ENCODE measurements at regions not wholly inside any gene's neighbourhood (a gene's known extent, or its start where the extent isn't known, plus 50 kb on each side); places are given as distances from the start of the nearest gene placed in this dataset.
"Not testable (repeated sequence)": the region's sequence is repeated elsewhere in the genome, so short reads cannot be mapped to it uniquely, and the experiment has no call there.

DNA sequence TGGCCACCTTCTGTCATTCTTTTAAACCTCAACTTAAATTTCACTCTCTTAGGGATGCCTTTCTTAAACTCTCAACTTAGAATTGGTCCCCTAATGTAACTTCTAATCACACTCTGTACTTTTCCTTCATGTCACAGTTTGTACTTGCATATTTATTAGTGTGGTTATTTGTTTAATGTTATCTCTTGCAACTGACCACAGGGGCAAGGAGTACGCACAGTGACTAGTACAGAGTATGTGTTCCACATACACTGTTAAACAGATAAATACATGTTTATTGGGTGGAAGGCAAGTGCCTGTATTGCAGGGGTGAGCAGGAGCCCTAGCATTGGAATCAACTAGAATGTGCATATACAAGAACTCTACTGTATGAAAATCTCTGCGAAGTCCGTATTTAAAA is 554.0 kb downstream of the INSC start:
- no peak overlapping the region for H3K9ac ChIP-seq
- H3K4me2 ChIP-seq: no peak overlapping the region
- H3K9me3 ChIP-seq (replicated peaks in 1 of 11): no peaks in the 10 kb centered on the region
- no peak for TF ChIP-seq Cebpa-rat (IDR thresholded peaks at IDR 0.05)
- H3K36me3 ChIP-seq: no peaks in the 10 kb centered on the region
- H4K20me1 ChIP-seq: no peaks in the 10 kb centered on the region
- H3K4me1 ChIP-seq: peaks cover 0 to 5% (median 1%) of the 10 kb centered on the region in 10 experiments; a peak in 7 of 20 replicates
- H3K27me3 ChIP-seq: no peaks in the 10 kb centered on the region
- no peak overlapping the region for H3K27ac ChIP-seq
- no peak overlapping the region for H3K4me3 ChIP-seq

DNA sequence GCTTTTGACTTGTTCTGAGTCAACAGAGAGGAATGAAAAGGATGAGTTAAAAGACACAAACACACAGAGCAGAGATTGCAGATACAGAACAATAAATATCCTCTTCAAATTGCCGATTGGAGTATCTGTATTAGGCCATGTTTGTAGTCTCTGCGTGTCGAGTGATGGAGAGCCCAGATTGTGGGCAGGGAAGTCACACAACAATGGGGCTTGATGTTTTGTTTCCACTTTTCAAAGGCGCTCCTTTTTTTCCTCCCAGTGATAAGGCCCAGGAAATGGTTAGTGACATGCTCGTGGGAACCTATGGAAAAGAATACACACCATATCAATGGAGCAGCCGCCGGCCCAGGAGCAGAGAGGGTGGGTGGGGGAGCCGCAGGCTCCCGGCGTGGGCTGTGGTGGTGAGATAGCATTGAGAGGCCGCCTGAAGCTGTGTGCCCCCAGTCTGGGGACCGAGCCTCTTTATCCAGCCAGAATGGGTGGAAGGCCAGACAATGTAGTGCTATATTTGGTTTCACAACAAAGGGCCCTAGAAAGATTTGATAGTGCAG is 555.9 kb downstream of the INSC start:
- Histone ChIP-seq H3K4me3 (no peak overlapping the region), H4K20me1 (no peaks in the 10 kb centered on the region), H3K36me3 (no peaks in the 10 kb centered on the region), H3K27me3 (no peaks in the 10 kb centered on the region), H3K9me3 (replicated peaks in 1 of 11) (peaks cover 0 to 7% (median 3%) of the 10 kb centered on the region in 11 experiments; a peak in 6 of 22 replicates), H3K4me1 (no peaks in the 10 kb centered on the region), H3K4me2 (no peak overlapping the region), H3K9ac (no peak overlapping the region), H3K27ac (no peak overlapping the region)
- TF ChIP-seq Cebpa-rat (IDR thresholded peaks at IDR 0.05): no peak

DNA sequence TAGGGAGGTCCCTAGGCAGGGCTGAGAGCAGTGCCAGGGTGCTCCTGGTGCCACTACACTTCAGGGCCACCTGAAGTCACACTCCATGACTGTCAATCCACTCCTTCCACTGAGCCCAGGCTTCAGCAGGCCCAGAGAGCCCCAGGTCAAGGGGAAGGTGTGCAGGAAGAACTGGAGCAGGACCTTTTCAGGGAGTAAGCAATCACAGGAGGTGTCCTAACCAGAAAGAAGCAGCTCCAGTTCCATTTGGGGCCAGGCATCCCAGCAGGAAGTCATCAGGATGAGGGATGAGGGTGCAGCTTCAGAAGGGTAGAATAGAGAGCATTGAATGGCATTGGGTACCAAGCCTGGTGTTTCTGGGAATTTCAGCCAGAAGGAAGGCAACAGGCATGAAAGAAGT is 556.5 kb downstream of the INSC start:
- no peaks in the 10 kb centered on the region for H3K36me3 ChIP-seq
- no peaks in the 10 kb centered on the region for H3K27me3 ChIP-seq
- H3K27ac ChIP-seq: no peak overlapping the region
- peaks cover 0 to 11% (median 7%) of the 10 kb centered on the region in 11 experiments; a peak in 10 of 22 replicates for H3K9me3 ChIP-seq (replicated peaks in 1 of 11)
- H3K4me3 ChIP-seq: no peak overlapping the region
- H3K9ac ChIP-seq: no peak overlapping the region
- no peaks in the 10 kb centered on the region for H3K4me1 ChIP-seq
- TF ChIP-seq Cebpa-rat (IDR thresholded peaks at IDR 0.05): no peak
- no peak overlapping the region for H3K4me2 ChIP-seq
- no peaks in the 10 kb centered on the region for H4K20me1 ChIP-seq

DNA sequence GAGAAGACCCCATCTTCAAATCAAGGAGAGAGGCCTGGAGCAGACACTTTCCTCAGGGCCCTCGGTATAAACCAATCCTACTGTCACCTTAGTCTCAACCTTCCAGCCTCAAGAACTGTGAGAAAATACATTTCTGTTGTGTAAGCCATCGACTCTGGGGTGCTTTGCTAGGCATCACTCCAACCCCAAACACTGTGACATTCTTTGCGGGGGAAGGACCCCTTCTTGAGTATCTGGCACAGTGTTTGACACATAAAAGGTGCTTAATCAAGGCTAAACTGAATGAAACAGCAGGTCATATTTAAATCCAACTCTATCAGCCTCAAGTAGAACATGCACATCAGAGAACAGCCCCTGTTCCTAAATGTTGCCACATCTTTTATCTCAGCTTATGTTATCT is 558.1 kb downstream of the INSC start:
- no peaks in the 10 kb centered on the region for H3K36me3 ChIP-seq
- H3K4me3 ChIP-seq: no peak overlapping the region
- no peaks in the 10 kb centered on the region for H3K27me3 ChIP-seq
- H3K4me1 ChIP-seq: no peaks in the 10 kb centered on the region
- H4K20me1 ChIP-seq: no peaks in the 10 kb centered on the region
- no peak overlapping the region for H3K27ac ChIP-seq
- H3K9me3 ChIP-seq (replicated peaks in 1 of 11): peaks cover 9 to 27% (median 19%) of the 10 kb centered on the region in 11 experiments; a peak in 20 of 22 replicates
- TF ChIP-seq Cebpa-rat (IDR thresholded peaks at IDR 0.05): no peak
- H3K4me2 ChIP-seq: no peak overlapping the region
- H3K9ac ChIP-seq: no peak overlapping the region

DNA sequence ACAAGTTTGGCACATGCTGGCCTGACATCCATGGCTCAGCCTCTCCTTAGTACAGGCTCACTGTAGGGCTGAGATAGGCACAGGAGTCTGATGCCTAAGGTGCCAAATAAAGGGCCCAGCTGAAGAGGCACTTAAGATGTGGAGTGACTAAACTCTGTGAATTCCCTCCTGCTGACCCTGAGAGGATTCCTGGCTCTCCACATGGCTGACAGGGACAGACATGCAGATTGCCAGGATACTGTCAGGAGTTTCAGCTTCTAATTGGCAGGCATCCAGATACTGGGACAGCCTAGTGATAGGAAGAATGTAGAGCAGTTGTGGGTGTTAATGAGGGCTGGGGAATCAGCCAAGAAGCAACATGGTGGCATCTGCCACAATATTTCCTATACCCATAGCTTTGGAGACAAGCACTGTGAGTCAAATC is 558.7 kb downstream of the INSC start:
- no peak overlapping the region for H3K4me3 ChIP-seq
- no peaks in the 10 kb centered on the region for H3K27me3 ChIP-seq
- no peak overlapping the region for H3K27ac ChIP-seq
- H3K4me1 ChIP-seq: no peaks in the 10 kb centered on the region
- no peak for TF ChIP-seq Cebpa-rat (IDR thresholded peaks at IDR 0.05)
- no peak overlapping the region for H3K4me2 ChIP-seq
- H4K20me1 ChIP-seq: no peaks in the 10 kb centered on the region
- H3K9me3 ChIP-seq (replicated peaks in 1 of 11): peaks cover 15 to 33% (median 24%) of the 10 kb centered on the region in 11 experiments; a peak in 21 of 22 replicates
- no peaks in the 10 kb centered on the region for H3K36me3 ChIP-seq
- no peak overlapping the region for H3K9ac ChIP-seq

DNA sequence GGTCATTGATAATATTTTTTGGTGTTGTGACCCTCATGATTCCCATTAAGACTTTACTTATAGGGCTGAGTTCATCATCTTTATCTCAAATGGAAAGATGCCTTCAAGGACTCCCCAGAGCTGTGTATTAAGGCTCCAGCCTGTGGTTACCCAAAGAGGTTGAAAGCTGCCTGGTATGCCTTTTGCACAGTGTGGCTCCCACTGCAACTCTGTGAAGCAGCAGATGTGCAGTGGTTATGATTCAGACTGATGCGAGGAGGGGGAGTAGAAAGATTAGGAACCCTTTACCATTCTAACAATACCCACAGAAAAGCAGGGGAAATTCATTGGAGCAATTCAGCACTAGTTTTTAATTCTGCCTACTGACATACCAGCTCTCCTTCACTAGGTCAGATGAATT is 560.0 kb downstream of the INSC start:
- Histone ChIP-seq H3K4me2 (no peak overlapping the region), H3K27ac (no peak overlapping the region), H4K20me1 (no peaks in the 10 kb centered on the region), H3K4me1 (no peaks in the 10 kb centered on the region), H3K9ac (no peak overlapping the region), H3K36me3 (no peaks in the 10 kb centered on the region), H3K9me3 (replicated peaks in 1 of 11) (peaks cover 16 to 36% (median 24%) of the 10 kb centered on the region in 11 experiments; a peak in 21 of 22 replicates), H3K4me3 (no peak overlapping the region), H3K27me3 (no peaks in the 10 kb centered on the region)
- no peak for TF ChIP-seq Cebpa-rat (IDR thresholded peaks at IDR 0.05)

DNA sequence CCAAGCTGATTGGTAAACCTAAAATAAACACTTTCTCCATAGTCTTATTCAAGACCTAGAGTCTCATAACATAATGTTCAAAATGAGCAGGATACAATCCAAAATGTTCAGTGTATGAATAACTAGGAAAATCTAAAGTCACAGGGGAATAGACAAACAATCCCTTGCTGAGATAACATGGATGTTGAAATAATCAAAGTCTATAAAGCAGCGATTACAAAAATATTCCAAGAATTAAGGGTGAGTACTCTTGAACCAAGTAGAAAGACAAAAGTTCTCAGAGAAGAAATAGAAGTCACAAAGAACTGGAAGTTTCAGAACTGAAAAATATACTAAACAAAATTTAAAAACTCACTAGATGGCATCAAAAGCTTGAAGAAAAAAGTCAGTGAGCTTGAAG is 561.0 kb downstream of the INSC start:
- H3K27me3 ChIP-seq: no peaks in the 10 kb centered on the region
- H3K4me2 ChIP-seq: no peak overlapping the region
- no peaks in the 10 kb centered on the region for H4K20me1 ChIP-seq
- no peaks in the 10 kb centered on the region for H3K36me3 ChIP-seq
- no peak overlapping the region for H3K9ac ChIP-seq
- H3K9me3 ChIP-seq (replicated peaks in 1 of 11): peaks cover 16 to 36% (median 24%) of the 10 kb centered on the region in 11 experiments; a peak in 21 of 22 replicates
- no peak overlapping the region for H3K27ac ChIP-seq
- H3K4me3 ChIP-seq: no peak overlapping the region
- no peak for TF ChIP-seq Cebpa-rat (IDR thresholded peaks at IDR 0.05)
- no peaks in the 10 kb centered on the region for H3K4me1 ChIP-seq

DNA sequence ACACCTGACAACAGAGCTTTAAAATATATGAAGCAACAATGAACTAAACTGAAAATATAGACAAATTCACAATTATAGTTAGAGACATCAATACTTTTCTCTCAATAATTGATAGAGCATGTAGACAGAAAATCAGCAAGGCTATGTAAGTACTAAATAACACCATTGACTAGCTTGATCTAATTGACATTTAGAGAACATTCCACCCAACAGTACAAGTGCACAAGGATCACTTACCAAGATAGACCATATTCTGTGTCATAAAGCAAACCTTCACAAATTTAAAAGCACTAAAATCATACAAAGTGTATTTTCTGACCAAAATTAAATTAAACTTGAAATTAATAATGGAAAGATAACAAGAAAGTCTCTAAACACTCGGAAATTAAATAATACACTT is 562.5 kb downstream of the INSC start:
- Histone ChIP-seq H4K20me1 (no peaks in the 10 kb centered on the region), H3K27ac (no peak overlapping the region), H3K9me3 (replicated peaks in 1 of 11) (peaks cover 16 to 36% (median 24%) of the 10 kb centered on the region in 11 experiments; a peak in 21 of 22 replicates), H3K4me1 (no peaks in the 10 kb centered on the region), H3K27me3 (no peaks in the 10 kb centered on the region), H3K36me3 (no peaks in the 10 kb centered on the region), H3K4me2 (no peak overlapping the region), H3K4me3 (no peak overlapping the region), H3K9ac (no peak overlapping the region)
- TF ChIP-seq Cebpa-rat (IDR thresholded peaks at IDR 0.05): no peak

DNA sequence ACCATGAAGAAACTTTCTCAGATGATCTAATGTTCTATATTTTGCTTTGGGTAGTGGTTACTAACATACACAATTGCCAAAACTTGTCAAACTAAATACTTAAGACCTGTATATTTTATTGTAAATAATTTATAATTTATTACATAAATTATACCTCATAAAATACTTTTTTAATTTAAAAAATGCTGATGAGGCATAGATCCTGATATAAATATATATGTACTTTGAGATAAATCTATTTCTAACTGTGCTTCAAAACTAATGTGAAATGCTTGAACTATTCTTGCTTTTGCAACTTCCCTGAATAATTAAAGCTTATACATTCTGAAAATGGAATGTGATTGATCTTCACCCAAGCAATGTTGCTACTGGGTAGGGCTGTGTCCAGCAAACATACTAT is 568.8 kb downstream of the INSC start:
- Histone ChIP-seq H3K36me3 (no peaks in the 10 kb centered on the region), H3K4me3 (no peak overlapping the region), H3K27me3 (no peaks in the 10 kb centered on the region), H3K4me2 (no peak overlapping the region), H3K9me3 (replicated peaks in 1 of 11) (peaks cover 6 to 21% (median 12%) of the 10 kb centered on the region in 11 experiments; a peak in 20 of 22 replicates), H4K20me1 (no peaks in the 10 kb centered on the region), H3K4me1 (peaks cover 0 to 11% (median 7%) of the 10 kb centered on the region in 10 experiments; a peak in 10 of 20 replicates), H3K27ac (no peak overlapping the region), H3K9ac (no peak overlapping the region)
- TF ChIP-seq Cebpa-rat (IDR thresholded peaks at IDR 0.05): no peak

DNA sequence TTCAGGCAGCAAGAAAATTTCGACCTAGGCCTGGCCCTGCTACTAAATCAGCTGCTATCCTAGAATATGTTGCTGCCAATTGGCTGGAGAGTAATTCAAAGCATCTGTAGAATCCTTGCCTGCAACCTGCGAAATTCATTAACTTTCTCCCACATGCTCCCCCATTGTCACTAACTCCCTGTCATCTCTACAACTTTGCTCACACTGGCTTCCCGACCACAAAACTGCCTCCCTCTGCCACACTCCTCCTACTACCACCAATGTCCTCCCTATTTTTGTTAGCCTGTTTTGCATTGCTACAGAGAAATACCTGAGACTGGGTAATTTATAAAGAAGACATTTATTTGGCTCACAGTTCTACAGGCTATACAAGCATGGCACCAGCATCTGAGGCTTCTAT is 570.6 kb downstream of the INSC start:
- TF ChIP-seq Cebpa-rat (IDR thresholded peaks at IDR 0.05): no peak
- H3K27me3 ChIP-seq: no peaks in the 10 kb centered on the region
- H4K20me1 ChIP-seq: no peaks in the 10 kb centered on the region
- peaks cover 0 to 11% (median 7%) of the 10 kb centered on the region in 10 experiments; a peak in 10 of 20 replicates for H3K4me1 ChIP-seq
- H3K36me3 ChIP-seq: no peaks in the 10 kb centered on the region
- H3K4me3 ChIP-seq: no peak overlapping the region
- no peak overlapping the region for H3K4me2 ChIP-seq
- H3K27ac ChIP-seq: no peak overlapping the region
- H3K9ac ChIP-seq: no peak overlapping the region
- peaks cover 4 to 17% (median 12%) of the 10 kb centered on the region in 11 experiments; a peak in 18 of 22 replicates for H3K9me3 ChIP-seq (replicated peaks in 1 of 11)

DNA sequence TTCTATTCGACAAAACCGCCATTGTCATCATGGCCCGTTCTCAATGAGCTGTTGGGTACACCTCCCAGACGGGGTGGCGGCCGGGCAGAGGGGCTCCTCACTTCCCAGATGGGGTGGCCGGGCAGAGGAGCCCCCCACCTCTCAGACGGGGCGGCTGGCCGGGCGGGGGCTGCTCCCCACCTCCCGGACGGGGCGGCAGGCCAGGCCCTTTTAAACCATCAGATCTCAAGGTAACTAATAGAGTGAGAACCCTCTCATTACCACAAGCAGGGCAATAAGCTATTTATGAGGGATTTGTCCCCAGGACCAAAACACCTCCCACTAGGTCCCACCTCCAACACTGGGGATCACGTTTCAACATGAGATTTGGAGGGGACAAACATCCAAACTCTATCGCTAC is 571.5 kb downstream of the INSC start:
- H3K27ac ChIP-seq, H3K27me3 ChIP-seq, H3K4me3 ChIP-seq, H3K9ac ChIP-seq, H4K20me1 ChIP-seq, H3K36me3 ChIP-seq, H3K4me2 ChIP-seq: not testable (repeated sequence)
- Histone ChIP-seq H3K9me3 (replicated peaks in 1 of 11) (peaks cover 4 to 17% (median 12%) of the 10 kb centered on the region in 11 experiments; a peak in 18 of 22 replicates), H3K4me1 (peaks cover 0 to 11% (median 7%) of the 10 kb centered on the region in 10 experiments; a peak in 10 of 20 replicates)

Measured in BLaER1 treated with 17β-estradiol and CSF1 and Interleukin-3, amounts not matched to agents 10 nM and 100 nM (cell line).